Mucosa of descending colon (tissue), 3 donors: ENCODE measurements at regions not wholly inside any gene's neighbourhood (a gene's known extent, or its start where the extent isn't known, plus 50 kb on each side); places are given as distances from the start of the nearest gene placed in this dataset.

Experiments
- ATAC-seq: fragments of 200-7000 bp; cut with Tn5 transposase; one replicate; pipeline ENCODE4 v1.9.1; 2020; ENCODE audit warnings: mild to moderate bottlenecking, moderate library complexity
- DNase-seq, 3 donors: peaks; one replicate each; pipeline ENCODE4 v3.0.0-alpha.2; 2020
- H3K36me3 ChIP-seq: fragments of 200-600 bp; one replicate; pipeline ENCODE4 v1.8.0; 2021; ENCODE audit warnings: low read depth, mild to moderate bottlenecking
- H3K4me1 ChIP-seq: fragments of 200-600 bp; one replicate; pipeline ENCODE4 v1.8.0; 2021; ENCODE audit warnings: low read depth, mild to moderate bottlenecking
- H3K4me3 ChIP-seq: fragments of 200-600 bp; one replicate; pipeline ENCODE4 v1.8.0; 2021; ENCODE audit warnings: mild to moderate bottlenecking
- H3K9me3 ChIP-seq: fragments of 200-600 bp; one replicate; pipeline ENCODE4 v1.8.0; 2021; ENCODE audit warnings: mild to moderate bottlenecking
- CTCF ChIP-seq: fragments of 200-600 bp; IDR thresholded peaks from one replicate; pipeline ENCODE4 v1.8.0; 2022; ENCODE audit warnings: antibody characterized with exemption, mild to moderate bottlenecking
- intact Hi-C, 2 donors: fragments of 100-400 bp; cut with DNase I in 1 of 2; cut with micrococcal nuclease in 1 of 2; formaldehyde crosslinking; loops; one replicate each; pipeline versions ENCODE4 v1.11.0 to v1.11.1; 2022; cut with DNase I, micrococcal nuclease
- donor health status: DM: no; HTN: no; CAD: no; lungs with moderate emphysema.
- donor health status: DM: no; HTN: no; CAD: no.
- donor health status: DM: no; HTN: yes; CAD: no.

- DNase-seq (no peak), ATAC-seq (no peak)
- H3K4me1 ChIP-seq = no peaks in the 10 kb centered on the region
- H3K4me3 ChIP-seq = no peak overlapping the region
- no peaks in the 10 kb centered on the region for H3K36me3 ChIP-seq
- no peaks in the 10 kb centered on the region for H3K9me3 ChIP-seq
- intact Hi-C loops = no loop called here
- no peak for TF ChIP-seq CTCF
These were observed 449.4 kb downstream of the TNS3 start for GRCh38 chr7:47132471-47132870.

- no peak for TF ChIP-seq CTCF
- Histone ChIP-seq H3K9me3 (no peaks in the 10 kb centered on the region), H3K36me3 (no peaks in the 10 kb centered on the region)
These were observed 453.2 kb downstream of the TNS3 start for GRCh38 chr7:47128700-47129099.

GRCh38 chr7:47125529-47125928 is 456.4 kb downstream of the TNS3 start:
- Histone ChIP-seq H3K4me3 (no peak overlapping the region), H3K4me1 (no peaks in the 10 kb centered on the region), H3K36me3 (no peaks in the 10 kb centered on the region), H3K9me3 (no peaks in the 10 kb centered on the region)
- TF ChIP-seq CTCF = no peak
- no peak for DNase-seq
- no peak for ATAC-seq
- intact Hi-C loops = no loop called here

More at GRCh38 chr7:47128700-47129099, 453.2 kb downstream of the TNS3 start:
- intact Hi-C loops = no loop called here
- DNase-seq (no peak), ATAC-seq (no peak)
- no peaks in the 10 kb centered on the region for H3K4me1 ChIP-seq
- no peak overlapping the region for H3K4me3 ChIP-seq

- no peaks in the 10 kb centered on the region for H3K36me3 ChIP-seq
- H3K4me1 ChIP-seq = no peaks in the 10 kb centered on the region
- TF ChIP-seq CTCF = no peak
- H3K4me3 ChIP-seq = no peak overlapping the region
- DNase-seq = no peak
- no peak for ATAC-seq
- no peaks in the 10 kb centered on the region for H3K9me3 ChIP-seq
- intact Hi-C loops = no loop called here
These were observed 462.5 kb downstream of the TNS3 start for GRCh38 chr7:47119261-47119865.

GRCh38 chr7:47104206-47104549 is 477.7 kb downstream of the TNS3 start:
- intact Hi-C loops = no loop called here
- no peaks in the 10 kb centered on the region for H3K9me3 ChIP-seq
- TF ChIP-seq CTCF = no peak

More at GRCh38 chr7:47104206-47104549, 477.7 kb downstream of the TNS3 start:
- ATAC-seq (no peak), DNase-seq (no peak)
- Histone ChIP-seq H3K4me1 (no peaks in the 10 kb centered on the region), H3K4me3 (no peak overlapping the region), H3K36me3 (no peaks in the 10 kb centered on the region)
